K562 (cell line): ENCODE measurements at regions not wholly inside any gene's neighbourhood (a gene's known extent, or its start where the extent isn't known, plus 50 kb on each side); places are given as distances from the start of the nearest gene placed in this dataset.

Experiments used
- ARHGAP35 ChIP-seq: fragments of 450-650 bp; IDR thresholded peaks from 2 replicates; pipeline ENCODE4 v1.6.1; 2018; ENCODE audit not compliant: partially characterized antibody
- ARID1B ChIP-seq: fragments of 450-650 bp; IDR thresholded peaks from 2 replicates; pipeline ENCODE4 v1.6.1; 2016; ENCODE audit warnings: antibody characterized with exemption, mild to moderate bottlenecking, inconsistent platforms
- BRD4 ChIP-seq: fragments of 200-600 bp; sonication (generic); IDR thresholded peaks from 2 replicates; pipeline ENCODE4 v1.6.1; 2017; ENCODE audit warnings: inconsistent platforms
- CC2D1A ChIP-seq: fragments of 450-650 bp; IDR thresholded peaks from 2 replicates; pipeline ENCODE4 v1.6.1; 2017; ENCODE audit warnings: mild to moderate bottlenecking
- CEBPZ ChIP-seq: fragments of 150-350 bp; IDR thresholded peaks from 2 replicates; pipeline ENCODE4 v1.6.1; 2014; ENCODE audit warnings: low read depth, mild to moderate bottlenecking, low read length, borderline replicate concordance
- CREBBP ChIP-seq: IDR thresholded peaks from one replicate; pipeline ENCODE4 v1.6.1; 2012; ENCODE audit warnings: low read depth, mild to moderate bottlenecking, control low read depth, inconsistent platforms, low read length
- E2F8 ChIP-seq: fragments of 450-650 bp; IDR thresholded peaks from 2 replicates; pipeline ENCODE4 v1.7.1; 2018; ENCODE audit warnings: mild to moderate bottlenecking, low read depth; ENCODE audit not compliant: partially characterized antibody
- MTA1 ChIP-seq: fragments of 450-650 bp; IDR thresholded peaks from 2 replicates; pipeline ENCODE4 v1.6.1; 2017; ENCODE audit warnings: borderline replicate concordance
- OTX1 ChIP-seq: fragments of 450-650 bp; formaldehyde crosslinking; IDR thresholded peaks from 2 replicates; pipeline ENCODE4 v1.4.0; 2022; ENCODE audit warnings: mild to moderate bottlenecking
- POU5F1 ChIP-seq: fragments of 150-350 bp; IDR thresholded peaks from 2 replicates; pipeline ENCODE4 v1.6.1; 2014; ENCODE audit warnings: borderline replicate concordance, low read length, low read depth, mild to moderate bottlenecking; ENCODE audit not compliant: partially characterized antibody
- SOX6 ChIP-seq: fragments of 450-650 bp; IDR thresholded peaks from 2 replicates; pipeline ENCODE4 v1.6.1; 2014; ENCODE audit warnings: mild to moderate bottlenecking
- TFAP4 ChIP-seq: sonication (generic); formaldehyde crosslinking; IDR thresholded peaks from 2 replicates; pipeline ENCODE4 v1.8.0; 2022; ENCODE audit warnings: missing genetic modification reagents, mild to moderate bottlenecking, moderate library complexity, borderline replicate concordance
- THRB ChIP-seq: fragments of 450-650 bp; formaldehyde crosslinking; conservative IDR thresholded peaks from 2 replicates; pipeline ENCODE4 v1.4.0; 2022; ENCODE audit warnings: mild to moderate bottlenecking, missing genetic modification characterization
- VEZF1 ChIP-seq: fragments of 200-800 bp; sonication (Bioruptor generic); IDR thresholded peaks from 2 replicates; pipeline ENCODE4 v1.6.1; 2017; ENCODE audit warnings: missing genetic modification characterization, missing compliant biosample characterization
- ZBTB26 ChIP-seq: fragments of 450-650 bp; formaldehyde crosslinking; IDR thresholded peaks from 2 replicates; pipeline ENCODE4 v1.4.0; 2022; ENCODE audit warnings: missing genetic modification characterization
- ZNF511 ChIP-seq: sonication (generic); formaldehyde crosslinking; IDR thresholded peaks from 2 replicates; pipeline ENCODE4 v1.8.0; 2022; ENCODE audit warnings: mild to moderate bottlenecking, missing genetic modification reagents

- TF ChIP-seq POU5F1 (no peak), SOX6 (no peak), BRD4 (no peak), THRB (0 out of 2 replicates have a peak, but pooled peaks have one; percentile 24), ZBTB26 (CRISPR knock-in tag) (0 out of 2 replicates have a peak, but pooled peaks have one; percentile 35), E2F8 (no peak), TFAP4 (CRISPR knock-in tag) (no peak), OTX1 (CRISPR knock-in tag) (peak; percentile 65; the same call in 1 of the 2 replicates), VEZF1 (CRISPR knock-in tag) (no peak), CC2D1A (no peak), ARHGAP35 (no peak), CREBBP (no peak), ZNF511 (CRISPR knock-in tag) (no peak), ARID1B (0 out of 2 replicates have a peak, but pooled peaks have one; percentile 10), MTA1 (no peak), CEBPZ (no peak)
These were observed 141.2 kb upstream of the SESN3 start (continued) for GRCh38 chr11:95372097-95372656.
